Endodermal cell (in vitro differentiated cells): ENCODE measurements at regions not wholly inside any gene's neighbourhood (a gene's known extent, or its start where the extent isn't known, plus 50 kb on each side); places are given as distances from the start of the nearest gene placed in this dataset.

Experiments
- DNase-seq: peaks from one replicate; pipeline ENCODE4 v3.0.0-alpha.2; 2017
- H3K27ac ChIP-seq: 2 replicates; pipeline ENCODE4 v1.5.1; 2013; ENCODE audit warnings: mild to moderate bottlenecking, low read depth, low read length, moderate library complexity
- H3K27me3 ChIP-seq: 2 replicates; pipeline ENCODE4 v1.6.1; 2013; ENCODE audit warnings: mild to moderate bottlenecking, low read length, moderate library complexity; ENCODE audit not compliant: insufficient read depth, control insufficient read depth, poor library complexity, severe bottlenecking
- H3K36me3 ChIP-seq: 2 replicates; pipeline ENCODE4 v1.7.0; 2013; ENCODE audit warnings: mild to moderate bottlenecking, low read length, moderate library complexity; ENCODE audit not compliant: control insufficient read depth, insufficient read depth
- H3K4me1 ChIP-seq: one replicate; pipeline ENCODE4 v1.7.0; 2013; ENCODE audit warnings: low read length; ENCODE audit not compliant: control insufficient read depth, insufficient read depth
- H3K4me3 ChIP-seq: 2 replicates; pipeline ENCODE4 v1.5.1; 2013; ENCODE audit warnings: mild to moderate bottlenecking, low read length, moderate library complexity
- H3K9ac ChIP-seq: 2 replicates; pipeline ENCODE4 v1.6.1; 2013; ENCODE audit warnings: mild to moderate bottlenecking, low read length, moderate library complexity; ENCODE audit not compliant: poor library complexity, severe bottlenecking; ENCODE audit errors: extremely low read depth
- H3K9me3 ChIP-seq: 2 replicates; pipeline ENCODE4 v1.6.1; 2013; ENCODE audit warnings: mild to moderate bottlenecking, low read length, moderate library complexity; ENCODE audit not compliant: control insufficient read depth
- H3K27ac Mint-ChIP-seq: 2 replicates; pipeline ENCODE4 v1.8.0; 2020; ENCODE audit warnings: mixed read lengths
- H3K27me3 Mint-ChIP-seq: 2 replicates; pipeline ENCODE4 v1.8.0; 2021; ENCODE audit warnings: mild to moderate bottlenecking, mixed read lengths; ENCODE audit not compliant: insufficient read depth
- H3K36me3 Mint-ChIP-seq: 2 replicates; pipeline ENCODE4 v1.8.0; 2020; ENCODE audit warnings: low read depth, mixed read lengths
- H3K4me1 Mint-ChIP-seq: 2 replicates; pipeline ENCODE4 v1.8.0; 2020; ENCODE audit warnings: mixed read lengths
- H3K4me3 Mint-ChIP-seq: 2 replicates; pipeline ENCODE4 v1.8.0; 2020; ENCODE audit warnings: mild to moderate bottlenecking, moderate library complexity, mixed read lengths
- H3K9me3 Mint-ChIP-seq: 2 replicates; pipeline ENCODE4 v1.8.0; 2020; ENCODE audit warnings: mild to moderate bottlenecking, mixed read lengths
- WGBS, 2 experiments: methylation state at CpG; one replicate each; pipeline versions ENCODE4 v1.1.5 to v1.1.7; 2013; ENCODE audit warnings: missing lambda C conversion rate in 2 of 2, mixed read lengths in 1 of 2; ENCODE audit not compliant: insufficient coverage in 1 of 2, insufficient read length in 1 of 2; 5-methylcytosine and 5-hydroxymethylcytosine counted together
- TF ChIP-seq, protein P1 (sequence below): fragments of 200-600 bp; sonication (generic); conservative IDR thresholded peaks from 2 replicates; pipeline ENCODE4 v1.5.0; 2021; ENCODE audit warnings: antibody characterized with exemption, mild to moderate bottlenecking

DNA sequence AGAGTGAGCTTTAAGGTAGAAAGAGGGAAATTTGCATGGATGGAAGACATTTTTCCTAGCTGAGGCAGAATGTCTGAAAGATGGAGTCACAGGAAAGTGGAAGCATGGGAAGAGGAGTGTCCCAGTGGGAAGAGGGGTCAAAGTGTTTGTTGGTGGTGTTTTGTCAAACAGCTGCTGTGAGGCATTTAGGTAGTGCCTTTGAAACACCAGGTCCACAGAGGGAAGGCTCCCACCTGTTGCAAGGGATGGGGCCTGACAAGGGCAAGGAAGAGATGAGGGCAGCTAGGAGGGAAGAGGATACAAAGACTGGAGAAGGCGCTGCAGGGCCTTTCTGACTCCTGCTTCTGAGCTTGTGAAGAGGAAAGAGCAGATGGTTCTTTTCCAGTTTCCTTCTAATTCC lies 91.8 kb upstream of the CISTR start:
- Histone ChIP-seq H3K36me3 (no peaks in the 10 kb centered on the region), H3K4me1 (no peaks in the 10 kb centered on the region), H3K27me3 (peaks cover 91% of the 10 kb centered on the region), H3K4me3 (no peak overlapping the region), H3K27ac (no peak overlapping the region), H3K9ac (no peak overlapping the region), H3K9me3 (no peaks in the 10 kb centered on the region)
- Mint-ChIP-seq H3K27ac (no peak overlapping the region), H3K9me3 (no peaks in the 10 kb centered on the region), H3K4me3 (no peak overlapping the region), H3K27me3 (peaks cover 46% of the 10 kb centered on the region), H3K4me1 (no peaks in the 10 kb centered on the region), H3K36me3 (no peaks in the 10 kb centered on the region)
- DNase-seq: no peak
- TF ChIP-seq, protein P1, sequence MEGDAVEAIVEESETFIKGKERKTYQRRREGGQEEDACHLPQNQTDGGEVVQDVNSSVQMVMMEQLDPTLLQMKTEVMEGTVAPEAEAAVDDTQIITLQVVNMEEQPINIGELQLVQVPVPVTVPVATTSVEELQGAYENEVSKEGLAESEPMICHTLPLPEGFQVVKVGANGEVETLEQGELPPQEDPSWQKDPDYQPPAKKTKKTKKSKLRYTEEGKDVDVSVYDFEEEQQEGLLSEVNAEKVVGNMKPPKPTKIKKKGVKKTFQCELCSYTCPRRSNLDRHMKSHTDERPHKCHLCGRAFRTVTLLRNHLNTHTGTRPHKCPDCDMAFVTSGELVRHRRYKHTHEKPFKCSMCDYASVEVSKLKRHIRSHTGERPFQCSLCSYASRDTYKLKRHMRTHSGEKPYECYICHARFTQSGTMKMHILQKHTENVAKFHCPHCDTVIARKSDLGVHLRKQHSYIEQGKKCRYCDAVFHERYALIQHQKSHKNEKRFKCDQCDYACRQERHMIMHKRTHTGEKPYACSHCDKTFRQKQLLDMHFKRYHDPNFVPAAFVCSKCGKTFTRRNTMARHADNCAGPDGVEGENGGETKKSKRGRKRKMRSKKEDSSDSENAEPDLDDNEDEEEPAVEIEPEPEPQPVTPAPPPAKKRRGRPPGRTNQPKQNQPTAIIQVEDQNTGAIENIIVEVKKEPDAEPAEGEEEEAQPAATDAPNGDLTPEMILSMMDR: no peak
- WGBS, 2 experiments: 92% methylated on average over 1 of the region's 1 CpG; no CpG with 5 or more reads in 1 of the 2 experiments

DNA sequence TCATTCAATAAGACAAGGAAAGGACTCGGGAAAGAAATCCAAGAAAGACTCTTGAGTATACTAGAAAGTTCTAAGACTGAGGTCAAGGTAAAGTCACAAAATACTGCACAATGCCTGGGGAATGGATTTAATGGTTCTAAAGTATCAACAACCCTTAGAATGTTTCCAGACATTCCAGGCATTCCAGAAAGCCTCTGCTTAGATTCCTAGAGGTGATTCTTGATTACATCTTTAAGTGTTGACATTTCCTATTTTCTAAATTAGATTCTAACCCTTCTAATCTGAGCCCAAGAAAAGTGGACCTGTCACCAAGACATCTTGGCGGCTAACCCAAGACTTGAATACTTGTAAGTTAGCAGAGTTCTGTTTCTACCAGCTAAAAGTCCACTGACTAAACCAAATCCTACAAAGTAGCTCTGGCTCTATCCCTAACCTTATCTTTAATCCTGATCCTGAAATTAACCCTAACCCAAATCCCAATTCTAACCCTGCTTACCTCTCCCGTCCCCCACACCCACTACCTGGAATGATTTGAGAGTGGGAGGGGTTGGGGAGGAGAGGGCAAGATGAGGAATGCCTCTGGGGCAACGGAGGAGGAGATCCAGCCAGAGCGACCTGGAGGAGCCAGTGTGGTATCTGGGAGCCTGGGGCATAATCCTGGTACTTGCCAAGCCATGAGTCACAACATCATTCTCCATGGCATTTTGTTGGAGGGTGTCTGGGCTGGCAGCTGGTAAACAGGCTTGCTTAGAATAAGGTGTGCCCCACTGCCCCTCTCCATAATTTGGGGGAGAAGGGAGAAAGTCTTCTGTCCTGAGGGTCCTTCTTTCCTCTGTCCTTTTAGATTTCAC lies 93.4 kb upstream of the HOXC13 start:
- TF ChIP-seq, protein P1: no peak
- peaks cover 45% of the 10 kb centered on the region for H3K27me3 Mint-ChIP-seq
- no peak overlapping the region for H3K27ac ChIP-seq
- no peak overlapping the region for H3K27ac Mint-ChIP-seq
- 87 to 94% methylated on average over 2 to 4 of the region's 5 CpGs for WGBS, 2 experiments
- no peak for DNase-seq
- no peak overlapping the region for H3K4me3 ChIP-seq
- no peaks in the 10 kb centered on the region for H3K4me1 ChIP-seq
- peaks cover 91% of the 10 kb centered on the region for H3K27me3 ChIP-seq
- no peaks in the 10 kb centered on the region for H3K36me3 Mint-ChIP-seq
- H3K9me3 ChIP-seq: no peaks in the 10 kb centered on the region
- H3K4me1 Mint-ChIP-seq: no peaks in the 10 kb centered on the region
- no peak overlapping the region for H3K9ac ChIP-seq
- H3K4me3 Mint-ChIP-seq: no peak overlapping the region
- no peaks in the 10 kb centered on the region for H3K9me3 Mint-ChIP-seq
- no peaks in the 10 kb centered on the region for H3K36me3 ChIP-seq

DNA sequence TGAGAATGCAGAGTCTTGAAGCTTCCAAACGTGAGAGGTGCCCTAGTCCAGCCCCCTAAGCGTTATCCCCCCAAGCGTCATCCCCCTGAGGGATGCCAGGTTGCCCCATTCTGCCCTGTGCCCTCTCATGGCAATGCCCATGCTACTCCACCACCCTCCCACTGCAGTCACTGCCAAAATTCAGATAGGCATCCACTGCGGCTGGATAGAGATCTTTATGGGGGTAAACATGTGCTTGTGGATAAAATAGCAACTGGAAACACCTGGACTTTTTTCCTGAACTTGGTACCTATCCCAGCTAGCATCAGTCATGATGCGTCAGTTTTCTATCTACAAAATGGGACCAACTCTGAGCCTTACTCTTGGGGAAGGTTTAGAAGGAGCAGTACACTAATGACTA lies 92.7 kb upstream of the HOXC13 start:
- no peak for DNase-seq
- peaks cover 46% of the 10 kb centered on the region for H3K27me3 Mint-ChIP-seq
- H3K27me3 ChIP-seq: peaks cover 91% of the 10 kb centered on the region
- H3K36me3 ChIP-seq: no peaks in the 10 kb centered on the region
- H3K4me3 Mint-ChIP-seq: no peak overlapping the region
- 80 to 100% methylated on average over 1 to 5 of the region's 5 CpGs for WGBS, 2 experiments
- H3K9ac ChIP-seq: no peak overlapping the region
- TF ChIP-seq, protein P1: no peak
- H3K27ac ChIP-seq: no peak overlapping the region
- no peaks in the 10 kb centered on the region for H3K4me1 Mint-ChIP-seq
- no peaks in the 10 kb centered on the region for H3K9me3 ChIP-seq
- H3K9me3 Mint-ChIP-seq: no peaks in the 10 kb centered on the region
- H3K27ac Mint-ChIP-seq: no peak overlapping the region
- H3K36me3 Mint-ChIP-seq: no peaks in the 10 kb centered on the region
- no peak overlapping the region for H3K4me3 ChIP-seq
- H3K4me1 ChIP-seq: no peaks in the 10 kb centered on the region
